PC-9 (cell line): ENCODE measurements at regions not wholly inside any gene's neighbourhood (a gene's known extent, or its start where the extent isn't known, plus 50 kb on each side); places are given as distances from the start of the nearest gene placed in this dataset.

Source experiments
- EZH2 ChIP-seq: fragments of 200-600 bp; sonication (generic); IDR thresholded peaks from 2 replicates; pipeline ENCODE4 v1.8.0; 2017; ENCODE audit warnings: antibody characterized with exemption, low read depth
- TF ChIP-seq, protein P1 (sequence below): fragments of 200-600 bp; sonication (generic); conservative IDR thresholded peaks from 2 replicates; pipeline ENCODE4 v1.6.1; 2017; ENCODE audit warnings: mixed run types, antibody characterized with exemption, mild to moderate bottlenecking, moderate library complexity

DNA sequence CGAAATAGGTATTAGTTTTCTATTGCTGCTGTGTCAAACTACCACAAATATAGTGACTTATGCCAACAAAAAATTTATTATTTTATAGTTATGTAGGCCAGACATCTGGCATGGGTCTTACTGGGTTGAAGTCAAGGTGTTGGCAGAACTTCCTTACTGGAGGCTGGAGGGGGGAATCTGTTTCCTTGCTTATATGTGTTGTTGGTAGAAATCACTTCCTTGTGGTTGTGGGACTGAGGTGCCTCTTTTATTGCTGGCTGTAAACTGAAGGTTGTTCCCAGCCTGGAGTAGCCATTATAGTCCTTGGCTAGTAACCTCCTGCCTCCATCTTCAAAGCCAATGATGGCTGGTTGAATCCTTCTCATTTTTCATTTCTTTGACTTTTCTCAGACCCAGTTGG lies 439.8 kb upstream of the EEF2KMT start:
- TF ChIP-seq, protein P1, sequence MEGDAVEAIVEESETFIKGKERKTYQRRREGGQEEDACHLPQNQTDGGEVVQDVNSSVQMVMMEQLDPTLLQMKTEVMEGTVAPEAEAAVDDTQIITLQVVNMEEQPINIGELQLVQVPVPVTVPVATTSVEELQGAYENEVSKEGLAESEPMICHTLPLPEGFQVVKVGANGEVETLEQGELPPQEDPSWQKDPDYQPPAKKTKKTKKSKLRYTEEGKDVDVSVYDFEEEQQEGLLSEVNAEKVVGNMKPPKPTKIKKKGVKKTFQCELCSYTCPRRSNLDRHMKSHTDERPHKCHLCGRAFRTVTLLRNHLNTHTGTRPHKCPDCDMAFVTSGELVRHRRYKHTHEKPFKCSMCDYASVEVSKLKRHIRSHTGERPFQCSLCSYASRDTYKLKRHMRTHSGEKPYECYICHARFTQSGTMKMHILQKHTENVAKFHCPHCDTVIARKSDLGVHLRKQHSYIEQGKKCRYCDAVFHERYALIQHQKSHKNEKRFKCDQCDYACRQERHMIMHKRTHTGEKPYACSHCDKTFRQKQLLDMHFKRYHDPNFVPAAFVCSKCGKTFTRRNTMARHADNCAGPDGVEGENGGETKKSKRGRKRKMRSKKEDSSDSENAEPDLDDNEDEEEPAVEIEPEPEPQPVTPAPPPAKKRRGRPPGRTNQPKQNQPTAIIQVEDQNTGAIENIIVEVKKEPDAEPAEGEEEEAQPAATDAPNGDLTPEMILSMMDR = no peak
- no peak for TF ChIP-seq EZH2
